Neural progenitor cell (in vitro differentiated cells): ENCODE measurements at regions not wholly inside any gene's neighbourhood (a gene's known extent, or its start where the extent isn't known, plus 50 kb on each side); places are given as distances from the start of the nearest gene placed in this dataset.

Experiments used
- EZH2 ChIP-seq: fragments of 200-600 bp; sonication (generic); IDR thresholded peaks from 2 replicates; pipeline ENCODE4 v1.6.1; 2017; ENCODE audit warnings: antibody characterized with exemption, mild to moderate bottlenecking, moderate library complexity
- EZH2phosphoT487 ChIP-seq: fragments of 200-600 bp; sonication (generic); IDR thresholded peaks from 2 replicates; pipeline ENCODE4 v1.6.1; 2017; ENCODE audit warnings: antibody characterized with exemption
- TF ChIP-seq, protein P1 (sequence below): fragments of 200-600 bp; sonication (generic); IDR thresholded peaks from 2 replicates; pipeline ENCODE4 v1.5.1; 2017; ENCODE audit warnings: antibody characterized with exemption, mild to moderate bottlenecking

DNA sequence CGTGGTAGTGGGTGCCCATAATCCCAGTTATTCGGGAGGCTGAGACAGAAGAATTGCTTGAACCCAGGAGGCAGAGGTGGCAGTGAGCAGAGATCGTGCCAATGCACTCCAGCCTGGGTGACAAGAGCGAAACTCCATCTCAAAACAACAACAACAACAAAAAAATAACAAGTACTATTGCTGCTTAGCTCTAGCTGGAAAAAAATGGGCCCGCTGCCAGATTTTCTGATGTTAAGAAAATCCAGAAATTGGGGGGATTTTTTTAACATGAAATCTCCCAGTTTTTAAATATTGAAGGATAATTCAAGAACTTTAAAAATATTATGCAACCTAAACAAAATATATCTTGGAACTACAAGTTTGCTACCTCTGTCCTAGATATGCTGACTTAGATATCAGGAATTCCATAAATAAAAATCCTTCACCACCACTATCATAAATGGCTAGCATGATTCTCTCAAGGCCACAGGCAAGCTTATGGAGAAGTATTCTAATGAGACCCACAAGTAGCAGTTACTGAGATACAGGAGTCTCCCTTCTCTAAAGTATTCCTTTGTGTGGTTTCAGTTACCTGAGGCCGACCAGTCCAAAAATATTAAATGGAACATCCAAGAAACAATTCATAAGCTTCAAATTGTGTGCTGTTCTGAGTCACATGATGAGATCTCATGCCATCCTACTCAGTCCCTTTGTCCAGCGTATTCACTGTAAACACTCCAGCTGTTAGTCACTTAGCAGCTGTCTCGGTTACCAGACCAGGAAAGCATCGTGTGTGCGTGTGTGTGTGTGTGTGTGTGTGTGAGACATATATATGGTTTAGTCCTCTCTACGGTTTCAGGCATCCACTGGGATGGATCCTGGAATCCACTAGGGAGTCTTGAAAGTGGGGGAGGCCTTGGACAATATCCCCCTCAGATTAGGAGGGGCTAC lies 277.2 kb downstream of the TBL1XR1 start:
- TF ChIP-seq, protein P1, sequence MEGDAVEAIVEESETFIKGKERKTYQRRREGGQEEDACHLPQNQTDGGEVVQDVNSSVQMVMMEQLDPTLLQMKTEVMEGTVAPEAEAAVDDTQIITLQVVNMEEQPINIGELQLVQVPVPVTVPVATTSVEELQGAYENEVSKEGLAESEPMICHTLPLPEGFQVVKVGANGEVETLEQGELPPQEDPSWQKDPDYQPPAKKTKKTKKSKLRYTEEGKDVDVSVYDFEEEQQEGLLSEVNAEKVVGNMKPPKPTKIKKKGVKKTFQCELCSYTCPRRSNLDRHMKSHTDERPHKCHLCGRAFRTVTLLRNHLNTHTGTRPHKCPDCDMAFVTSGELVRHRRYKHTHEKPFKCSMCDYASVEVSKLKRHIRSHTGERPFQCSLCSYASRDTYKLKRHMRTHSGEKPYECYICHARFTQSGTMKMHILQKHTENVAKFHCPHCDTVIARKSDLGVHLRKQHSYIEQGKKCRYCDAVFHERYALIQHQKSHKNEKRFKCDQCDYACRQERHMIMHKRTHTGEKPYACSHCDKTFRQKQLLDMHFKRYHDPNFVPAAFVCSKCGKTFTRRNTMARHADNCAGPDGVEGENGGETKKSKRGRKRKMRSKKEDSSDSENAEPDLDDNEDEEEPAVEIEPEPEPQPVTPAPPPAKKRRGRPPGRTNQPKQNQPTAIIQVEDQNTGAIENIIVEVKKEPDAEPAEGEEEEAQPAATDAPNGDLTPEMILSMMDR = no peak
- TF ChIP-seq EZH2 = no peak
- no peak for TF ChIP-seq EZH2phosphoT487
